GM19035 (cell line): ENCODE measurements at regions not wholly inside any gene's neighbourhood (a gene's known extent, or its start where the extent isn't known, plus 50 kb on each side); places are given as distances from the start of the nearest gene placed in this dataset.
"Not testable (repeated sequence)": the region's sequence is repeated elsewhere in the genome, so short reads cannot be mapped to it uniquely, and the experiment has no call there.

Experiments used
- ATAC-seq: cut with Tn5 transposase; IDR thresholded peaks from one replicate; pipeline ENCODE4 v1.9.1; 2021; ENCODE audit not compliant: unreplicated experiment

DNA sequence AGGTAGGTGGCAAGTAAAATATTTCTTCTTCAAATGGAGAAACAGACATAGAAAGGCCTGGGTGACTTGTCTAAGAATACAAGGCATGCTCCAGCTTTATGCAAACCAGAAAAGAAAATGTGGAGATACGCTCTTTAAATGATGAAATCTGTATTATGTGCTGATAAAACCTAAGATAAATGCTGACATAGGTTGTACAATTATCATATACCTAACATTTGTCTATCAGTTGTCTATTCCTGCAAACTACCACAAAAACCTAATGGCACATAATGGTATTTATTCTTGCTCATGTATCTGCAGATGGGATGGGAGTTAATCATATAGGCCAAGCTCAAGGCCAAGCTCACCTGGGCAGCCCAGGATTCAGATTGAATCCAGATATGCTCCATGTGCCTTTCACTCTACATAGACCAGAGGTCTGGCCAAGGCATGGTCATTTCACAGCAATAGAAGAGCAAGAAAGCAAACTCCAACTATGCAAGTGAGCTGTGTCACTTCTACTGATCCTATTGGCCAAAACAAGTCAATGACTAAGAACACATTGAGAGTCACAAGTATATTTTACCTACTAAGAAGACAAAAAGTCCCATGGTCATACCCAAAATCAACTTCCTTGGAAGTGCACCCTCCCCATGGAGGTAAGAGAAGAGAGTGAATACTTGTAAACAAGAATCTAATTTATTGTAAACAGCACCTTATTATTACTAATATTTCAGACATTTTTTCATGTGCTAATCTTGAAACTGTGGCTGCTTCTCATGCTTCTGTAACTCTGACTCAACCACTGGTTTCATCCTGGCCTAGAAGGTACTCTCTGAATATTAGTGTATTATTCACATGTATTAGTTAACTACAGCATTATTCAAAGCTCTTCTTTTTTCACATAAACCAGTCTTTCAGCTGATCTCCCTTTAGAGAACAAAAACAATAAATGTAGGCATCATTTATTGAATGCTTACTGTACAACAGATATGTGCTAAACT lies 270.7 kb upstream of the SOX9 start:
- ATAC-seq: peak; percentile 58

DNA sequence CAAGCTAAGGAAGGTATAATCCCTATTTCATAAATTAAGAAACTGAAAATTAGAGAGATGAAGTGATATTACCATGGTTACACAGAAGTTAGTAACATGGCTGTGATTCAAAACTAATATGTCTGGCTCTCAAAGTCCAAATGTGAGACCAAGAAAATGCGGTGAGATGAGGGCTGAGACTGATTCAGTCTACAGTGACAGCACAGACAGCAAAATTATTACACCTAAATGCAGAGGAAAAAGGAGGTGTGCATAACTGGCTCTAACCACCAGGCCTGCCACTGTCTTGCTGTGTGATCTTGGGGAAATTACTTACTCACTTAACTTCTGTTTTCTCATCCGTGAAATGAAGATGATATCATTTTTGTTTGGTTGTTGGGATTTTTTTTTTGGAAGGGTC lies 270.0 kb upstream of the SOX9 start:
- ATAC-seq: peak; percentile 31

DNA sequence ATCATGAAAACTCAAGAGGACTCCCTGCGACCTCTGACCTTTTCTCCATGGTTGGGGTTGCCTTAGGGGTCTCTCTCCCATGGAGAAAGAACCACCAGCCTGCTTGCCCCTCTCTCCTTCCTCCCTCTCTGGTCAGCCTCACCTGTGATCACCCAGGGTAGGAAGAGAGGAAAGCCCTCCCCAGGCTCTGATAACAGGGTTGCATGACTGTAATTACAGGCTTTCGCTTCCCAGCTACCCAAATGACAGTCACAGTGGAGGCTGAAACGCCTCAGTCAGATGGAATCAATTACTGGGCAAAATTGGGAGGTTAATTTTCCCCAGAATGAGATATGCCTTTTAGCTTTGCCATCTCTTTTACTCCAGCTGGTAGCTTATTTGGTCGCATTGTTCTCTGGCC lies 265.8 kb upstream of the SOX9 start:
- ATAC-seq: no peak

DNA sequence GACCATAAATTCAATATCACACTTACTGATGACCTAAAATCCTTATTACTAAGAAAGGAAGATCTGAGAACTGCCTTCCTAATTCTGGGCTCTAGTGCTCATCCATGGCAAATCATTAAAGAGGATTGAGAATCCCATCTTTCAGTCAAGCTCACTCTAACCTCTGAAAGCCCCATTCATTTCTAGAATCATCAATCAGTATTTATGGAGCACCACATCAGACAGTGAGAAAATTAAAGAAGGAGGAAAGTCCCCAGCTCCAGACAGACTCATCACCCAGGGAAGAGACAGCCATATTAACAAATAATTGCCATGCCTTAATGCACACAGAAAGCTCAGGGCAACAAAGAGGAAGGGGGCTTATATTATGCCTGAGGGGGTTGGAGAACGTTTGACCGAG lies 256.1 kb upstream of the SOX9 start:
- no peak for ATAC-seq

DNA sequence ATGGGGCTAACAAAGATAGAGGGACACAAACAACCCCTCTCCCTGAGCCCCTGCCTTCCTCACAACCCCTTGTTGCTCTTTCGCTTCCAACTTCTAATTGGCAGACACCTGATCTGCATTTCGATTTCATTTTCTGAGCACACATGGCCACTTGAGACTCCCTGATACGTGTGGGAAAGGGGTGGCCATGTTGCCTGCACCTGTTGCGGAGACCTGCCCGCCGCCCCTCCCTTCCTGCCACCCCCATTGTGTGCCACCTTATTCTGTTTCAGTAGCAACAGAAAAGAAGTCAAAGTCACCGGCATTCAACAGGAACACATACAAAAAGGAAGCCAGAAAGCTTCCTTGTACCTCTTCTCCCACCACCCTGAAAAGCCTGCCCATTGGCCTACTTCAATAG lies 254.7 kb upstream of the SOX9 start:
- no peak for ATAC-seq

DNA sequence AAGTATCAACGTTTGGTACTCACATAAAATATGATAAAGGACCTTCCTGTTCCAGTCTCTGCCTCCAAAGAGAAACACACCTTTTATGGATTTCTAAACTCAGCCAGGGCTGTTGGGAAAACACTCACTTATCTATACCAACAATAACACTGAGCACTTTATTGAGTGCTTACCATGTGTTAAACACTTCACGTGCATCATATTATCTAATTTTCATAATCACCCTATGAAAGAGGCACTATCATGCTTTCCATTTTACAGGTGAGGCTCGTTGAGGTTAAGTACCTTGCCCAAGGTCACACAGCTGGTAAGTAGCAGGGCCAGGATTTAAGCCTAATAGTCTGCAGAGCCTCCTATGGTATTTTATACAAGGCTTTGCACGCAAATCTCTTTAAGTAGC lies 251.5 kb upstream of the SOX9 start:
- ATAC-seq: no peak

DNA sequence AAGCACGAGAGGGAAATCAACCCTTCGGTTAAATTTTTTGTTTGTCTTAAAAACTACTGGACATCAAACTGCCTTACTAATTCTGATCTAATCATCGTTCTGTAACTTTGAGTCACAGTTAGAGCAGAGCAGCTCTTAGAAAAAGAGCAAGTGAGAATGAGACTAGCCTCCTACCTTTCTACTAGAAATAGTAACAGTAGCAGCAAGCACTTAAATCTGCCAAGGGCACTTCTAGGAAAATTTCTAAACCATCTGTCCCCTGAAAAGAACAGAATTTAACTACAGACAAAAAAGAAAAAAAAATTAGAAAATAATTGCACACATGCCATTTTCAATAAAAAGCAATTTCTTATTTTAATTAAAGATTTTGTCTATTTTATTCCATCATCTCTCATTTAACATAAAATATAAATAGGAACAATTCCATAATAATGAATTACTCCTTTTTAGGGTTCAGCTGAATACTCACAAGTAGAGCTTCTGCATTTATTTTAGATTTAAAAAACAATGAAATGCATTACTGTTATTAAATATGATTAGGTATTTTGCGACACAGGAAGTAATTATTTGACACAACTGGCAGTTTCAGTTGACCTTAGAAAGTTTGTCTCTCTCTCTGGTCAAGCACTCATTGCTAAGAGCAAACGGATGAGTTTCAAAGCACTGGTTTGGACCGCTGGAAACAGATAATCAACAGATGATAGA lies 250.8 kb upstream of the SOX9 start:
- ATAC-seq: no peak

DNA sequence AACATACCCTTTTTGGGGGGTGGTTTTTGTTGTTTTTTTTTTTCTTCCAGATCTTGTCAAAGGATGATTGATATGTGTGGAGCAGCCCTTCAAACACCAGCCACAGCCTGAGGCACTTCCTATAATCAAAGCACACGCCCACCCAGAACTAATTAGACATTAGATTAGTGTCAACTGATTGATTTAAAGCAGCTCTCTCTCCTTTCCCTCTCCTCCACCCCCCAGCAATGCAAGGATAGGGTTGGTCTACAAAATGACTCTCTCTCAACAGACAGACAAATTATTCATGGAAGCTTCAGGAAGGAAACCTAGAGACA lies 250.3 kb upstream of the SOX9 start:
- ATAC-seq: no peak

DNA sequence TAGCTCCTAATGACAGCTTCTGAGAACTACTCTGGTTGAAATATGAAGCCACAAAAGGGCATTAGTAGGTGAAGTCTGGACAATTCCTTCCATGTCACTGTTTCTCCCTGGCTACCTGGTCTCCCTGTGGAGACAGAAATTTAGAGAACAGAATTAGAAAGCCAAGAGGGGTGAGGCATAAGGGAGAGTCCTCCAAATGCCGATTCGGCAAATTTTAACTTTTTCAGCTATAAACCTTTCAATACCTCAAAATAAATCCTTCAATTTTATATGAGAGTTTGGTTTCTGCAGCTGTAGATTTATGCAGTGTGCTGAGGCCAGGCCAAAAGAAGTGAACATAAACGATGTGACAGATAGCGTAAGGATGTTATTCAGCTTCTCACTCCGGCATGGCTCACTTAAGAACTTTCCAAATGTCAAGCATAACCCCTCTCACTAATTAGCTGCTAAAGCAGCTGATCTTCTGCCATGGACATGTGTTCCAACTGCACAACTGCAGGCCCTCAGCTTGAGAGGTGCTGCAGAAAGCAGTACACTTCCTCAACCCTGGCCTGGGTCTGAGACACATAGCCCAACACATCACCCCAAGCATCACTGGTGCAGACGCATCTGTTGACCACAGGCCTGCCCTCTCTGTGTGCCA lies 247.9 kb upstream of the SOX9 start:
- ATAC-seq: no peak

DNA sequence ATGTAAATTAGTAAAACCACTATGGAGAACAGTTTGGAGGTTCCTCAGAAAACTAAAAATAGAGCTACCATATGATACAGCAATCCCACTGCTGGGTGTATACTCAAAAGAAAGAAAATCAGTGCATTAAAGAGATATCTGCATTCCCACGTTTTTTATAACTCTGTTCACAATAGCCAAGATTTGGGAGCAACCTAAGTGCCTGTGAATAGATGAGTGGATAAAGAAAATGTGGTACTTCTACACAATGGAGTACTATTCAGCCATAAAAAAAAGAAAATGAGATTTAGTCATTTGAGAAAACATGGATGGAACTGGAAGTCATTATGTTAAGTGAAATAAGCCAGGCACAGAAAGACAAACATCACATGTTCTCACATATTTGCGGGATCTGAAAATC lies 246.0 kb upstream of the SOX9 start:
- not testable (repeated sequence) for ATAC-seq

DNA sequence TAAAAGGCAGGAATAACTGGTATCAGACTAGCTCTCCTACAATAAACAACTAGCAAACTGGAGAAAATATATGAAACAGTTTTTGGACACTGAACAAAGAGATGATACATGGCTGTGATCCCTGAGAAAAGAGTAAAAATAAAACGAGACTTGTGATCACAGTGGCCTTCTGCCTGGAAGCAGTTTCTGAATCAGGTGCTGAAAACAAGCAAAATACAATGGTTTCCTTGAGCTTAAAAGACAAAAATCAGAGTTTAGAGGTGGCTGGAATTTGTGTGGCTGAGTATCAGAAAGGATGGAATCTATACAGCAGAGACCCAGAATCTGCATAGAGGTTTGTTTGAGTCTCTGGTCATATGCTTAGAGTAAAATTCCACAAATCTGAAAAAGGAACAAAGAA lies 242.5 kb upstream of the SOX9 start:
- ATAC-seq: no peak

DNA sequence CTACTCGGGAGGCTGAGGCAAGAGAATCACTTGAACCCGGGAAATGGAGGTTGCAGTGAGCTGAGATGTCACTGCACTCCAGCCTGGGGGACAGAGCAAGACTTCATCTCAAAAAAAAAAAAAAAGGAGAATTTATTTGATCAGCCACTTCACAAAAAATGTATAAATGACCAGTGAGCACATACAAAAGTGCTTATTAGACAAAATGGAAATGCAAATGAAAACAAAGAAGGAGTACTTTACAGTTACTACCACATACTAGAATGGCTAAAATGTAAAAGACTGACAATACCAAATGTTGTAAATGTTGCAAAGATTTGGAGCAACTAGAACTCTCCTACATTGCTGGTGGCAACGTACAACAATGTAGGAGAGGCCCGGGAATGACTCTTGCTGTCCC lies 241.8 kb upstream of the SOX9 start:
- no peak for ATAC-seq

DNA sequence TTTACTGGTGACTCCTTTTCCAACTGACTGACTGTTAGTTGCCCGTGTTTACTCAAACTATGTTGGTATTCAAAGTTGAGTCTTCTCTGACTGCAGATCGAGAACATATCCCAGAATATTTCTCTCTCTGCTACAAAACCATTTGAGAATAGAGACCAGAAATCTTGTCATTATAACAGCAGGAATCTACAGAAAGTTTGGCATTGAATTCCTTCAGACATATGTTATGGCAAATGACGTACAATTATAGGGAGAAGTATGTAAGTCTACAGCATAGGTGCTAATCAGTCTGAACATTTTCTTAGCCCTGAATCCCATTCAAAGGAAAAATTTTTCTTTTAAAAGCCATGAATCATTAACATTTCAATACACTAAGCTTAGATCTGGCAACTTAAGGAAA lies 239.8 kb upstream of the SOX9 start:
- no peak for ATAC-seq

DNA sequence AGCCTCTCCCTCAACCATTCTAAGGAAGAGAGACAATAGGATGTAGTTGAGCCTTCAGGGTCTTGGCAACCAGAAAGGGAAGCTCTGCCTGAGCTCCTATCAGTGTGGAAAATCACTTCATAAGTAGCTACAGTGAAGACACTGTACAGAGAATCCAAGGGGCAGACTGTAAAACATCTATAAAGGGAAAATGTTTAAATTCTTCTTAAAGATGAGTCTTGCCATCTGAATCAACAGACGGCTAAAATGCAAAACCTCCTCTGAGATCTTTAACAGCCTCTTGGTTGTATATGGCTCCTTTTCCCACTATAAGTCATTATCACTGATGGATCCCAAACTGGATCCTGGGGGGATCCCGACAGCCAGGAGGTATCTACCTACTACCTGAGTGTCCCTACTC lies 239.2 kb upstream of the SOX9 start:
- no peak for ATAC-seq

DNA sequence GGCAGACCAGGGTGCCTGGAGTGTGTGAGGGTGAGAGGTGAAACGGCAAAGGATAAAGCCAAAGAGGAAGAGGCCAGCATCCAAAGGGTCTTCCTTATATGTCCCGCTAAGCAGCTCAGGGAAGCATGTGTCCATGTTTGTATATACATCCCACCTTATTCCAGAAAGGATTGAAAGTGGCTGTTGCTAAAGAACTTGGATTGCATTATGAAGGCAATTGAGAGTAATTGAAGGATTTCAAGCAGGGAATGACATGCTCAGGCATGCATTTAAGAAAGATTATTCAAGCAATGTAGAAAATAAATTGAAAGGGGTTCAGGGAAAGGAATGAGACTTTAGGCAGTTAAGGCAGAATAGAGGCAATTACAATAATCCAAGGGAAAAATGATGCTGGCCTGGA lies 237.6 kb upstream of the SOX9 start:
- no peak for ATAC-seq

DNA sequence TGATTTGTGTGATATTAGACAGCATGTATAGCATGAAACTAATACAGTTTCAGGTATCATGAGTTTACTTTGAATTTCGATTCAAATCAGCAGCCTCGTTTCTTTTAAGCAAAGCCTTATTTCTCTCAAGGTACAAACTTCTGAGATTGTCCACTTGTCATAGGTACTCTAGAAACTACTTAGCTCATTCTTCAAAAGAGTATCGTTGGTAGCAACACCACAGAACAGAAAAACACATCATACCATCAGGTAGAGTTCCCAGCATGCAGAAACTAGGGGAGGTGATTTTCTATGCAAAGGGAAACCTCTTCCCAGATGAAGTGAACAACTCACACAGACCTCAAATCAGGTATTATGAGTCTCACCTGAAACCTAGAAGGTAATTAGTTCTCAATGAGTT lies 237.0 kb upstream of the SOX9 start:
- no peak for ATAC-seq

DNA sequence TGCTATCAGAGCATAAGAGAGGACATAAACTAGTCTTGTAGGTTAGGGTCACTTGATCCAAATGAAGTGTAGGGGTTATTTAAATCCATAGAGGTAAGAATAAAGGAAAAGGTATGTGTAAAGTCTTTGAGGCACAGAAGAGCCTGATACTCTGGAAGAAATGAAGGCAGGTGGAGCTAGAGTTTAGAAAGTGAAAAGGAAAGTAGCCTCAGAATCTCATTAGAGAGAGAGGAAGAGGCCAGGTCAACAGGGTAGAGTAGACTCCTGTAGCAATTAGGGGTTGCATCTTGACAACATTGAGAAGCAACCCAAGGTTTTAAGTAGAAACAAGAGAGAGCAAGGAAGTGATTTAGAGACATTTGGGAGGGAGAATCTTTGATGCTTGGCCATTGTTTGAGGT lies 235.2 kb upstream of the SOX9 start:
- ATAC-seq: no peak

DNA sequence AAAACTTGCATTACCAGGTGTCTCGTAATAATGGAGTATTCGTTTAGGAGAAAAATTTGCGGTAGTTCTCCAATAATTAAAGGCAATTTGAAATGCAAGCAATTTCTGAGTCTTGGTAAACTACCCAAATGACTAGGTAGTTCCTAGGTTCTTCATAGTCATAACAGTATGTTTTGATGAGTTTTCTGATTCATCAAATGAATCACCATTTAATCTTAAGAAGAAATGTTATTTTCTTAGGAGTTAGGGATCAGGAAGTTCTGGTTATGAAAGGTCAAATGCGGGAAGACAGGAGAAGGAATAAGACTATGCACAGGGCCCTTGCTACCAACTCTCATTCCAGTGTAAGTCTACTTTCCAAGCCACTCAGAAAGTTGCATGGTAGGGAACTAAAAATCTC lies 221.5 kb upstream of the SOX9 start:
- no peak for ATAC-seq

DNA sequence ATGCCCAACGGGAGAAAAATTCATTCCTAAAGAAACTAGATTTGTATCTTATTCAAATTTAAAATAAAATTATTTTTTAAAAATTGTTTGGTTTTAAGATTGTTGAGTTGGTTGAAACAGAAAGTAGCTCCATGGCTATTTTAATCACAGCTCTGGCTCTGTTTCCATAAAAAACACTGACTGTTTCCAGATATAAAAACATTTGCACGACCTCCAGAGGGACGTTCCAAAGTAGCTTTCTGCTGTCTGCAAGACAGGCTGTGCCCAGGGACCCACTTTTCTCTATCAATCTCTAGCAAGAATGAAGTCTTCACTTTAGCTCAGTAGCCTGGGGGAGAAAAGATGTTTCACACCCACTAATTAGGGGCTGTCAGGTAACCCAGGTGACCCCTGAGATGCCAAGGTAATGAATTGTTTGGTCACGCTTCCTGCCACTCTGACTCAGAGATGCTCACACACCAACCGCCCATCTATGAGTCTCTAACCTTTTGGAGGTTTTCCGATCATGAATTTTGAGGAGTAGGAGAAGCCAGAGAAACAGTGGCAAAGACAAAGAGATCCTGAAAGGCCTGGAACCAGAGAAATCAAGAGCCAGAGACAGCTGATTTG lies 220.1 kb upstream of the SOX9 start:
- ATAC-seq: no peak

DNA sequence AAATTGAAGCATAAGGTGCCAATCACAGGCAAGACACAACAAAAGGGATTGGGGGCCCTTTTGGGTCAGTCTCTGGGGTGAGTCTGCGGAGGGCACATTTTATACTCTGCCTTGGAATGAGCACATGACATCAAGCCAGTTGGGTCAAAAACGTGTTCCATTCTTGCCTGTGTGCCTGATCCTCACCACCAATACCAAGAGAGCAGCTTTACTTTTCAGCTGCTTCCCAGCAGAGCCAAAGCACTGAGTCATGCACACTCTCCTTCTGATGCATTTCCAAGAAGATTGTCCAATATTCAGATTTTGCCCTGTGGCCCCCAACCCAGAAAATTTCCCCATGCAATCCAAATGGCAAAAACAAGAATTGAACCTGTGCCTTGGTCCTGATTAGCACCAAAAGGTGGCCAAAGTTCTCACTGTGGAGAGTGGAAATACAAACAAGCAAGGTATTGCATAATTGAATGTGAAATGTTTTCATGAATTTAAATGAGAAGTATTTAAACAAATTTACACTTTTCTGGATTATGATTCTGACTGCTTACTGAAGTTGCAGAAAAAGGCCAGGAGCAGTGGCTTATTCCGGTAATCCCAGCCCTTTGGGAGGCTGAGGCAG lies 217.8 kb upstream of the SOX9 start:
- ATAC-seq: no peak

DNA sequence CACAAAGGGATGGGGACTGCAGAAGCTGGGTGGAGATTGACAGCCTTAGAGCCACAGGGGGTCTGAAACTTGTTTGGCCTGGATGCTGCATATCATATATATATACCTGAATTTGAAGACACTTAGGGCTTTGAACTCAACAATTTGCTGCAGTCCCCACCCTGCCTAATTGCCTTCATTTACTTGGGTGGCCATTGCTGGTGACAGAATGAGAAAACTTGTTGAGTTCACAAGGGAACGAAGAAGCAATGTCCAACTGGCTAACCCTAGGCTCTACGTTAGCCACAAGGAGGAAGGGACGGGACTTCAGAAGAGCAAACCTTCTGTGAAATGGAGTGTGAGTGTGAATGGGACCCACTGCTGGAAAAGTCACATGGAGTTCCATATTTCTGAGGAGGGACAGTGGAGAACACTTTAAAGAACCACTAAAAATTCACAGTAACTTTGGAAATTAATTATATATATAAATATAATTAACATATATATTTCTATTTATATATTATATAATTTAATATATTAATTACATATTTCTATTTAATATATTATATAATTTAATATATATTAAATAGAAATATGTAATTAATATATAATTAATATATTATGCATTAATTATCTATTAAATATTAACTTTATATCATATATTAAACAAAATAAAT lies 215.3 kb upstream of the SOX9 start:
- no peak for ATAC-seq
